GM18520 (cell line): ENCODE measurements at regions not wholly inside any gene's neighbourhood (a gene's known extent, or its start where the extent isn't known, plus 50 kb on each side); places are given as distances from the start of the nearest gene placed in this dataset.

Source experiments
- ATAC-seq: cut with Tn5 transposase; IDR thresholded peaks from one replicate; pipeline ENCODE4 v1.9.1; 2021; ENCODE audit not compliant: unreplicated experiment

GRCh38 chr7:93016681-93017381 is 100.9 kb downstream of the SAMD9 start:
- ATAC-seq = no peak

GRCh38 chr7:93015779-93016481 is 101.8 kb downstream of the SAMD9 start:
- no peak for ATAC-seq

DNA sequence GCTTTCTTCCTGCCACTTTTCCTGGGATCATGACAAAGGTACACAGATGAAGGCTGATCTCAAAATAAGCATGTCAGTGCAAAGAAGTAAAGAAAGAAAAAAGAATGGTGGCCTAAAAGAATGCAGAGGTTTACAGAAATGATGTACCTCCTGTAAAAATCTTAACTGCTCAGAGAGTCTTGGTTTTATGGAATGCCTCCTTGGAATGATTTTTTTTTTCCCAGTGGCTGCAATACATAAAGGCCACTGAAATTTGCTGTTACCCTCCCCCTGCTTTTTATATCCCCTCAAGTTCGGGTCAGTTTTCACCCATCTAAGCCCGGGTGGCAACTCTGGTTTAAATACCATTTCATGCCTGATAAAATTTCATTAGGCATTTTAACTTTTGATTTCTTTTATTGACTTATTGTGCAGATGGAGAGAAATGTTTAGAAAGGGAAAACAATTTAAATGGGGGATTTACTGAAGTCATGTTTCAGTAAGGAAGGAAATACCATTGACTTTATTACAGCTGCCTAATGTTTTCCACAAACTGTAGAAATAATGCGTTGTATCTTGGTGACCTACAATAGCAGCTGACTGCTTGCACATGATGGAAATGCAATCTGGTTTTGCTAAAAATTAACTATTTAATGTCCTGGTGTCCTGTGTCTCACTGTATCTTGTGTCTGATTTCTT is 102.5 kb downstream of the SAMD9 start:
- ATAC-seq = no peak

DNA sequence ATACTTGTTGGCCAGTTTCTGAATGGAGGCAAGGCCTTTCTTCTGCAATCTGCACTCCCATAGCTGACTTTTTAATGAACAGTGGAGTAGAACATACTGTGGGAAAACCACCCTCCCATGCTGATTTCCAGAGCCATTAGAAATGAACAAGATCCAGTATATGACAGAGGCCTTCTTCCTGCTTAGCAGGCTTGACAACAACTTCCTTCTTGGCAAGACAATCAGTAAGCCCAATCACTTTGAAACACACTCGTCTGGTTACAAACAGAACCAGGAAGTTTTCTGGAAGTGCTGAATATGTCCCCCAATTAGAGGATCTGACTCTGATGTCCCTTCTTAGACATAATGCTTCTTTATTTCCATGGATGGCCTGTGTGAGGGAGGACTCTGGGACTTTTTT is 103.4 kb downstream of the SAMD9 start:
- no peak for ATAC-seq

GRCh38 chr7:93013446-93014061 is 104.2 kb downstream of the SAMD9 start:
- no peak for ATAC-seq

DNA sequence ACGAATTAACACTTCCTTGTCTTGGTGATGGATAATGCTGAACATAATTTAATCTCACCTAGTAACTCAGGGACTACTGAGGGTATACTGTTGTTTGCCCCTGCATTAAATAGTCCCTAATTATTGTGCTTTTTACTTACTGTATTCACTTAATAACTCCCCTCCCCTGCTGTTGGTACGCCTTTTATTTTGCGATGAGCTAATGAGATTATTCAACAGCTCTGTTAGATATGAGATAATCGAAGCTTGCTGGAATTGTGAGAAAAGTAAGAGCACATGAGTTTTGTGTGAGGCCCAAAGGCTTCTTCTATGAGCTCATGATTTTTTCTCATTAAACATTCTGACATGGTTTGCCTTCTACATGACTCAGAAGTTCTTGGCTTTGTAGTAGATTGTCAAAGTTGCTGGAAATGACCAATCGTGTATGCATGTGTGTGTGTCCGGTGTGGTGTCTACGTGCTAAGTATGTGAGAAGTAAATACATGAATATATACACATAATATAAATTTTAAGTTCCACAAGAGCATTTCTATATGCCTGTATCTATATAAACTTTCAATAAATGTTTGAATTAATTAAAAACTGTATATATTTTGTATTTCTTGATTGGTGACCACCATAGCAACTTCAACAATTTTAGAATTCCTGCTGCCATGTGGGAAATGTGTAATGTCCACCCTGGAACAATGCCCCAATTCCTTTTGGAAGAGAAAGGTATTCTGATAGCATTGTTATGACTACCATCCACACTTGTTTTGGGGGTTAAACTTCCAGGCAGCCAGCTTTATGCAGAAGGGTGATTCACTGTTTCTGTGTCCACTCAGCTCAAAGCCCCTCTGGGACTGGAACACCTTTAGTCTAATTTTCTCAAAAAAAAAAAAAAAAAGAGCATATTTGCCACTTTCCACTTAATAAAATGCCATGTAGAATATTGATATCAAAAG is 106.2 kb downstream of the SAMD9 start:
- no peak for ATAC-seq

GRCh38 chr7:93008833-93009232 is 108.9 kb downstream of the SAMD9 start:
- ATAC-seq = no peak

DNA sequence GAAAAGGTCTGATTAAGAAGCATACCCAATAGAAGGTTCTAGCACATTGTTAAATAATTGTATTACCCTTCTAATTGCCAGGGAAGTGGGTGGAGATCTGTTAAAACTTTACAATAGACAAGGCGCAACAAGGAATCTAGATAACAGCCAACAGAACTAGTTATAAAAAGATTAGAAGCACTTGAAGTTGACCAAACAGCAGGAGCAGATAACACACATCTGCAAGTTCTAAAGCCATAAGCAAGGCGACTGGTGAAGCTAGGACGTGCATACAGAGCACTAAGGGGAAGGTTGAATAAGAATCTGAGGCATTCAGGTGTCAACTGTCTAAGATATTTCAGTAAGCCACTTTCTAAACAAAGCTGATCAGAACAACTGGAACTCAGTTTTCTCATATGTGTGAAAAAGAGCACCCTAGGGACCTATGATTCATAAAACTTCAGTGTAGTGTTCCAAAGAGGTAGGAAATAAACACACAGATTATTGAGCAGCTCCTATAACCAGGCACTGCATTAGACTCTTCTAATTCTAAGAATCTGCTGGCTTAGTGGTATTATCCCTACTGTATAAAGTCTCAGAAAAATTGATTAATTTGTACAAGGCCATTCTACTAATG is 111.2 kb downstream of the SAMD9 start:
- ATAC-seq = no peak

DNA sequence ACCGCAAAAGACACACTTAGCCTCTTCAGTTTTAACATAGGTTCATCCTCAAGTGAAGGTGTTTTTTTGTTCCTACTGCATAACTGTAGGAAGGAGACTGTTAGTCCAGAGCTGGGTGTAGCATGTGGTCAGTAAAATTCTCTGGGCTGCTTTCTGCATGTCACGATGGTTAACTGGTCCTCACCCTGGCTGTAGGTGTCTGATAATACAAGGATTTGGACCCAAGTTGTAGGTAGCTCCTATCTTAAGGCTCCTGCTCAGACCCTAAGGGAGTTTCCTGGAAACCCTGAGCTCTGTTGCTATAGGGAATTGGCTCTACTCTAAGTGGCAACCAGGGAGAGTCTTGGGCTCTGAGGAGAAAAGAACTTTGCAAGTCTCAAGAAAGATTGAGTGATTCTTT is 112.9 kb downstream of the SAMD9 start:
- ATAC-seq = no peak

DNA sequence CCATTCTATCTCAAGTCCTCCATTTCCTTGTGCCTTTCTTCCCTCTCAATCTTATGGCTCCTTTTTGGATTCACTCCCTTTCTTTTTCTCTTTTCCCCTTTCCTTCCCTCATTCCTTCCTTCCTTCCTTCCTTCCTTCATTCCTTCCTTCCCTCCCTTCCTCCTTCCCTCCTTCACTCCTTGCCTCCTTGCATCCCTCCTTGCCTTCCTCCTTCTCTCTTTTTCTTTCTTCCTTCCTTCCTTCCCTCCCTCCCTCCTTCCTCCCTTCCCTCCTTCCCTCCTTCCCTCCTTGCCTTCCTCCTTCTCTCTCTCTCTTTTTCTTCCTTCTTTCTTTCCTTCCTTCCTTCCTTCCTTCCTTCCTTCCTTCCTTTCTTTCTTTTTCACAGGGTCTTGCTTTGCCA is 120.1 kb downstream of the SAMD9 start:
- no peak for ATAC-seq

DNA sequence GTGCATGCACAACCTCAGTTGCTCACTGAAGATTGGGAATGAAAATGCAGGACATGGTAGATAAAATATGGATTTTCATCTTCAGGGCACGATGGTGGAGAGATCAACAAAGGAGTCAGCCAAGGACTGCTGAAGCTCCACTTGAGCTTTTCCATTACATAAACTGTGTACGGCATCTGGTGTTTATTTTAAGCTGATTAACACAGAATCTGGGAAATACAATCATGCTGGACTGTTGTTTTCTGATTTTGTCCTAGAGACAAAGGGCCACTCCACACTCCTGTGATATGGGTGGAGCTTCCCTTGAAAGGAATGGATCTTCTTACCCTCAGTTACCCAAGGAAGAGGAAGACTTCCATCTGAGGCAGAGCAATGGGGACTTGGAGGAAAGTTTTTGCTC is 120.6 kb downstream of the SAMD9 start:
- no peak for ATAC-seq

DNA sequence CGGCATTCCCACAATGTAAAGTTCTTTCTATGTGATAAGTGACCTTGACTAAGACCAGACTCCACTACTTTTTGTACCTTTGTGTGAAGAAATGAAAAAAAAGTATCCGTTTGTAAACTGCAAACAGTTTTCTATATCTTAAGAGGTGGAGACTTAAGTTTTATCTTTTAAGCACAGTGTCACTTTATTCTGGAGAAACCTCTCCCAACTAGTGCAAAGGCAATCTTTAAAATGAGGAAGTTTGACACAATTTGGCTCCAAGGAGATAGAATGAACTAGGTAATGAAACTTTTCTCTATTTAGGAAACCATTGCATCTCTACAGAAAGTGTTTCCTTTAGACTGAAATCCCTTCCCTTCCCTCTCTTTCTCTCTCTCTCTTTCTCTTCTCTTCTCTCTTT is 122.9 kb downstream of the SAMD9 start:
- no peak for ATAC-seq

DNA sequence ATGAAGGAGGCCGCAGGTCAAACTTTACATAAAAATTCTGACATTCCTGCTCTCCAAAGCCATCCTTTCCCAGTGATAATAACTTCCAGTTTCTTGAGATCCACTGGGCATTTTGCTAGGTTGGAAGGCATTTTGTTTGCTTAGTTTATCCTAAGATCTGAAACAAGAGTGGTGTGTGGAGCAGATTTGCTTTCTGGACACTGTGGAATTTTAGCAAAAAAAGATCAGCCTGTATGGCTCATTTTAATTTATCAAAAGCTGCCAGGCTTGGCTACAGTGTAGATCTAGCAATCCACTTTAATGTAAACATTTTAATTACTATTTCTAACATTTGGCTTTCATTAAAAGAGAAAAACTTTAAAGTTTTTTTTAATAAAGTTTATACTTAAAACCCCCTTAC is 124.8 kb downstream of the SAMD9 start:
- ATAC-seq = no peak

- ATAC-seq = no peak
Measured at GRCh38 chr7:92992483-92992882, 125.3 kb downstream of the SAMD9 start.

DNA sequence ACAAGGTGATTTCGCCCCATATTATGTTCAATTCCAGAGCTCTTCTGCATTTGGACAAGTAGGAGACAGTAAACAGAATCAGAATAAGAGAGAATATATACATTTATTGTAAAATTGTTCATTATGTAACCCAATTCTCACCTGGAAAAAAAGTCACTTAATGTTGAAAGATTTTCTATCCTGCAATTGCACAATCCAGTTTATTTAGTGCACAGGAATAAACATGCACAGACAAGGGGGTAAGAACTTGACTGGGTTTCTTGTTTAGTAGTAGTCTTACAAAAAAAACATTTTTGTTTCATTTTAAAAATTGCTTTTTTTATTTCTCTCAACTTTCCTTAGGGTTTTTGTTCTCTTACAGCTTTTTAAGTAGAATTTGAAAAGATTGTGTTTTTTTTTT is 126.6 kb downstream of the SAMD9 start:
- no peak for ATAC-seq

DNA sequence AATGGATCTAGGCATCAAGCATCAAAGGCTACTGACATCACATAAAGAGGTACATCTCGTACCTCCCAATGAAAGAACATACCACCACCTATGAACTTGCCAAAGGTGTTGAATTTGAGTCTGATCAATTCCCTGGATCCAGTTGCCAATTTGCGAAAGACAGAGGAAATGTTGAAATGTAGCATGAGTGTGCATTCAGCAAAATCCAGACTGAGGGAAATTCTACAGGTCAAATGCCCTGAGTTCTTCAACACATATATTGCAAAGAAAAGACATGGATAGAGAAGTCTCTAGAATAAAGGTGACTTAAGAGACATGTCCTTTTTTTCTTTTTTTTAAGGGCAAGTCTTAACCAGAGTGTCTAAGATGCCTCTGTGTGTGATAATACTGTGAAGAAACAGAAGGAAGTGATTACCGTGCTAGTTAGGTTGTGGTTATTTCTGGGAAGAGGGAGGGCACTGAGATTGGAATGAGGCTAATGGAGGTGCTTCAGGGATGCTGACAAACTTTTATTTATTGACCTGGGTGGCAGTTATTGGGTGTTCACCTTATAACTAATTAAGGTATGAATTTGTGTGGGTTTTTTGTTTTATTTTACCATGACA is 128.7 kb downstream of the SAMD9 start:
- no peak for ATAC-seq

GRCh38 chr7:92988051-92988450 is 129.7 kb downstream of the SAMD9 start:
- ATAC-seq = no peak

GRCh38 chr7:92987538-92987937 is 130.2 kb downstream of the SAMD9 start:
- no peak for ATAC-seq

DNA sequence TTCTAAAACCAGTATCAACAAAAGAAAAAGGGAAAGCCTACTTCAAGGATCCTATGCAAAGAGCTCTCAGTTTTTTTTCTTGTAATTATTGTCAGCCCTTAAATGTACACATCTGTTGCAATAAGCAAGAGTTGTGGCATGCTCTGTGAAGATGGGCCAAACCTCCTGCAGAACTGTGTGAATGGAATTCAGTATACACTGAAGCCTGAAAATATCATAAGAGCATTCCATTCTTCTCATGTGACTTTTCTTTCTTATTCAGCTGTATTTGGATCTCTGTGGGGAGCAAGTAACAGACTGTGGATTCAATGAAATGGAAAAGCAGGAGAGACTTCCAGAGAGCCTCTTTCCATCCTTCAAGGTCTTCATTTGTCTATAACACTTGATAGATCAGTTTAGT is 130.7 kb downstream of the SAMD9 start:
- ATAC-seq = no peak

GRCh38 chr7:92982928-92983327 is 134.9 kb downstream of the SAMD9 start:
- ATAC-seq = no peak
